MM.1S (cell line): ENCODE measurements at regions not wholly inside any gene's neighbourhood (a gene's known extent, or its start where the extent isn't known, plus 50 kb on each side); places are given as distances from the start of the nearest gene placed in this dataset.

Experiments
- DNase-seq: peaks from one replicate; pipeline ENCODE4 v3.0.0-alpha.2; 2015
- H2AFZ ChIP-seq: fragments of 300-600 bp; sonication (generic); 2 replicates; pipeline ENCODE4 v1.6.0; 2016; ENCODE audit warnings: antibody characterized with exemption, low read length
- H3F3A ChIP-seq: fragments of 300-600 bp; sonication (generic); 2 replicates; pipeline ENCODE4 v1.6.1; 2016; ENCODE audit warnings: mild to moderate bottlenecking, antibody characterized with exemption, low read length, moderate library complexity, mixed read lengths; ENCODE audit not compliant: insufficient read depth
- H3K27ac ChIP-seq: fragments of 300-600 bp; sonication (generic); 2 replicates; pipeline ENCODE4 v1.5.1; 2016; ENCODE audit warnings: mild to moderate bottlenecking, low read length
- H3K27me3 ChIP-seq: fragments of 300-600 bp; sonication (generic); replicated peaks from 2 replicates; pipeline ENCODE4 v1.6.0; 2016; ENCODE audit warnings: low read length; ENCODE audit not compliant: insufficient read depth
- H3K36me3 ChIP-seq: fragments of 300-600 bp; sonication (generic); replicated peaks from 2 replicates; pipeline ENCODE4 v1.6.1; 2016; ENCODE audit warnings: mild to moderate bottlenecking, low read length, mixed read lengths; ENCODE audit not compliant: insufficient read depth
- H3K4me1 ChIP-seq: fragments of 300-600 bp; sonication (generic); 2 replicates; pipeline ENCODE4 v1.6.1; 2016; ENCODE audit warnings: low read length, mixed read lengths
- H3K4me2 ChIP-seq: fragments of 300-600 bp; sonication (generic); 2 replicates; pipeline ENCODE4 v1.6.0; 2016; ENCODE audit warnings: low read depth, low read length
- H3K4me3 ChIP-seq: fragments of 300-600 bp; sonication (generic); 2 replicates; pipeline ENCODE4 v1.5.1; 2016; ENCODE audit warnings: low read length, mixed read lengths
- H3K79me2 ChIP-seq: fragments of 300-600 bp; sonication (generic); 2 replicates; pipeline ENCODE4 v1.6.1; 2016; ENCODE audit warnings: mixed run types, low read length, mixed read lengths
- H3K9ac ChIP-seq: fragments of 300-600 bp; sonication (generic); 2 replicates; pipeline ENCODE4 v1.6.1; 2016; ENCODE audit warnings: low read length, mixed read lengths
- H3K9me2 ChIP-seq: fragments of 300-600 bp; sonication (generic); replicated peaks from 2 replicates; pipeline ENCODE4 v1.6.1; 2016; ENCODE audit warnings: mild to moderate bottlenecking, low read length, mixed read lengths; ENCODE audit not compliant: insufficient read depth
- H3K9me3 ChIP-seq: fragments of 300-600 bp; sonication (generic); replicated peaks from 2 replicates; pipeline ENCODE4 v1.6.1; 2016; ENCODE audit warnings: mild to moderate bottlenecking, low read length, mixed read lengths; ENCODE audit not compliant: insufficient read depth
- H4K20me1 ChIP-seq: fragments of 300-600 bp; sonication (generic); 2 replicates; pipeline ENCODE4 v1.6.1; 2016; ENCODE audit warnings: mild to moderate bottlenecking, low read length, moderate library complexity, mixed read lengths; ENCODE audit not compliant: insufficient read depth
- CTCF ChIP-seq: fragments of 300-600 bp; sonication (generic); IDR thresholded peaks from 2 replicates; pipeline ENCODE4 v1.5.1; 2016; ENCODE audit warnings: antibody characterized with exemption, low read length, mixed read lengths
- EZH2 ChIP-seq: fragments of 300-600 bp; sonication (generic); optimal IDR thresholded peaks from 2 replicates; pipeline ENCODE3; 2017; ENCODE audit warnings: low read depth, mild to moderate bottlenecking, antibody characterized with exemption, low read length, mixed read lengths
- EZH2phosphoT487 ChIP-seq: fragments of 300-600 bp; sonication (generic); IDR thresholded peaks from 2 replicates; pipeline ENCODE4 v1.6.1; 2018; ENCODE audit warnings: antibody characterized with exemption, low read length

- Histone ChIP-seq H3K9ac (no peak overlapping the region), H3K9me3 (no peaks in the 10 kb centered on the region), H3K36me3 (no peaks in the 10 kb centered on the region), H3F3A (peaks cover 7% of the 10 kb centered on the region; the same call in 1 of the 2 replicates), H3K79me2 (no peaks in the 10 kb centered on the region), H3K27me3 (no peaks in the 10 kb centered on the region), H4K20me1 (no peaks in the 10 kb centered on the region), H3K4me3 (no peak overlapping the region), H3K9me2 (no peaks in the 10 kb centered on the region), H3K4me2 (no peak overlapping the region), H3K4me1 (peaks cover 18% of the 10 kb centered on the region), H2AFZ (no peak overlapping the region), H3K27ac (no peak overlapping the region)
- TF ChIP-seq EZH2phosphoT487 (no peak), CTCF (no peak), EZH2 (no peak)
- no peak for DNase-seq
These were observed 328.0 kb upstream of the POT1 start for GRCh38 chr7:125257617-125258016.

DNA sequence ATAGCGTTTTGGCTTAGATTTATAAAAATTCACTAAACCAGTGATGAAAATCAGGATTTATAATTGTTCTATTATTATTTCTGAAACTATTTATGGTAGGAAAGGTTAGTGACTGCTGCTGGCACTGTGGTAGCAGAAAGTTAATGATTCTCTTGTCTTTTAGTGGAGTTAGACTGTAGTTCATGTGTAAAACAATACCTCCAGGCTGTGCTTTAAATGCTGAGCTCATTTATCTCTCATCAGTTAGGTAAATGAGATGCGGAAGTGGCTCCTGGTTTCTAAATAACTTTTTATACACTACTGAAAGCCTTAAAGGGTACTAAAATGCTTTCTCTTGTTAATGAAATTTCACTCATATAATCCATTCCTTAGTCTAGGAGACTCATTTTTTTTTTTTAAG lies 326.8 kb upstream of the POT1 start:
- peak overlapping the region; percentile 1; the same call in 1 of the 2 replicates for H3K4me3 ChIP-seq
- no peaks in the 10 kb centered on the region for H3K9me3 ChIP-seq
- peaks cover 18% of the 10 kb centered on the region for H3K4me1 ChIP-seq
- H3K27me3 ChIP-seq, result no peaks in the 10 kb centered on the region
- H3K9ac ChIP-seq, result no peak overlapping the region
- H4K20me1 ChIP-seq, result no peaks in the 10 kb centered on the region
- no peaks in the 10 kb centered on the region for H3K36me3 ChIP-seq
- H3K4me2 ChIP-seq, result peak overlapping the region; percentile 31
- peaks cover 7% of the 10 kb centered on the region; the same call in 1 of the 2 replicates for H3F3A ChIP-seq
- no peaks in the 10 kb centered on the region for H3K9me2 ChIP-seq
- TF ChIP-seq EZH2phosphoT487 (no peak), EZH2 (no peak), CTCF (no peak)
- no peaks in the 10 kb centered on the region for H3K79me2 ChIP-seq
- peak overlapping the region; percentile 41; the same call in 1 of the 2 replicates for H3K27ac ChIP-seq
- peak; percentile 62 for DNase-seq
- H2AFZ ChIP-seq, result peak overlapping the region; percentile 29; the same call in 1 of the 2 replicates

DNA sequence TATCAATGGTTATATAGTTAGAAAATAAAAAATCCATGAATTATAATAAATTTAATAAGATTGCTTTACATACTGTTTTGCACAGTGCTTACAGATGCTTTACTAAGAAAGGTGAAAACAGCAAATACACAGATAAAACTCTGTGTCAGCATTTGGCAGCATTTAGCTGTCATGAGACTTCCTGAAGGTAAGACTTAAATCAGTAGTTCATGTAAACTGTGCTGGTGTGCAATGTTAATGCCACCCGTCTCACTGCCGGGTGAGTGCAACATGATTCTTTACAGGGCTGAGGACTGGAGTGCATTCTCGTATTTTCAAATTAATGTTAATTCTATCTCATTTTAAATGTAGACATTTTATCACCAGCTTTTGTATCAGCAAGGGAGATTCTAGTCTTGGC lies 326.2 kb upstream of the POT1 start:
- Histone ChIP-seq H4K20me1 (no peaks in the 10 kb centered on the region), H3F3A (peaks cover 7% of the 10 kb centered on the region; the same call in 1 of the 2 replicates), H3K27ac (peak overlapping the region; percentile 41; the same call in 1 of the 2 replicates), H3K9ac (no peak overlapping the region), H3K4me3 (peak overlapping the region; percentile 1; the same call in 1 of the 2 replicates), H3K9me3 (no peaks in the 10 kb centered on the region), H3K27me3 (no peaks in the 10 kb centered on the region), H3K9me2 (no peaks in the 10 kb centered on the region), H3K4me1 (peaks cover 18% of the 10 kb centered on the region), H3K36me3 (no peaks in the 10 kb centered on the region), H3K4me2 (peak overlapping the region; percentile 31), H3K79me2 (no peaks in the 10 kb centered on the region), H2AFZ (peak overlapping the region; percentile 29; the same call in 1 of the 2 replicates)
- DNase-seq, result peak; percentile 90
- TF ChIP-seq CTCF (no peak), EZH2phosphoT487 (no peak), EZH2 (no peak)
